Mucosa of descending colon (tissue), 3 donors: ENCODE measurements at regions not wholly inside any gene's neighbourhood (a gene's known extent, or its start where the extent isn't known, plus 50 kb on each side); places are given as distances from the start of the nearest gene placed in this dataset.

Experiments
- ATAC-seq: fragments of 200-7000 bp; cut with Tn5 transposase; one replicate; pipeline ENCODE4 v1.9.1; 2020; ENCODE audit warnings: mild to moderate bottlenecking, moderate library complexity
- DNase-seq, 3 donors: peaks; one replicate each; pipeline ENCODE4 v3.0.0-alpha.2; 2020
- H3K36me3 ChIP-seq: fragments of 200-600 bp; one replicate; pipeline ENCODE4 v1.8.0; 2021; ENCODE audit warnings: low read depth, mild to moderate bottlenecking
- H3K4me1 ChIP-seq: fragments of 200-600 bp; one replicate; pipeline ENCODE4 v1.8.0; 2021; ENCODE audit warnings: low read depth, mild to moderate bottlenecking
- H3K4me3 ChIP-seq: fragments of 200-600 bp; one replicate; pipeline ENCODE4 v1.8.0; 2021; ENCODE audit warnings: mild to moderate bottlenecking
- H3K9me3 ChIP-seq: fragments of 200-600 bp; one replicate; pipeline ENCODE4 v1.8.0; 2021; ENCODE audit warnings: mild to moderate bottlenecking
- CTCF ChIP-seq: fragments of 200-600 bp; IDR thresholded peaks from one replicate; pipeline ENCODE4 v1.8.0; 2022; ENCODE audit warnings: antibody characterized with exemption, mild to moderate bottlenecking
- intact Hi-C, 2 donors: fragments of 100-400 bp; cut with DNase I in 1 of 2; cut with micrococcal nuclease in 1 of 2; formaldehyde crosslinking; loops; one replicate each; pipeline versions ENCODE4 v1.11.0 to v1.11.1; 2022; cut with DNase I, micrococcal nuclease
- donor health status: DM: no; HTN: no; CAD: no; lungs with moderate emphysema.
- donor health status: DM: no; HTN: no; CAD: no.
- donor health status: DM: no; HTN: yes; CAD: no.

GRCh38 chr13:107208889-107209288 is 641.0 kb upstream of the ARGLU1 start:
- intact Hi-C loops = no loop called here
- no peak for DNase-seq
- TF ChIP-seq CTCF = no peak
- no peaks in the 10 kb centered on the region for H3K36me3 ChIP-seq
- peaks cover 9% of the 10 kb centered on the region for H3K4me1 ChIP-seq
- no peak overlapping the region for H3K4me3 ChIP-seq
- H3K9me3 ChIP-seq = no peaks in the 10 kb centered on the region
- ATAC-seq = no peak

- TF ChIP-seq CTCF = peak; percentile 97
- peak in 2 of 3 donors; percentile 66 to 74 for DNase-seq
- peak; percentile 87 for ATAC-seq
- intact Hi-C loops = no loop called here
- Histone ChIP-seq H3K4me3 (no peak overlapping the region), H3K36me3 (no peaks in the 10 kb centered on the region), H3K9me3 (no peaks in the 10 kb centered on the region), H3K4me1 (peaks cover 4% of the 10 kb centered on the region)
Observed at GRCh38 chr13:107205318-107206104, 637.6 kb upstream of the ARGLU1 start.

- DNase-seq = peak in 1 of 3 donors; percentile 16
- Histone ChIP-seq H3K4me3 (no peak overlapping the region), H3K4me1 (no peaks in the 10 kb centered on the region), H3K36me3 (no peaks in the 10 kb centered on the region), H3K9me3 (no peaks in the 10 kb centered on the region)
- intact Hi-C loops = no loop called here
- ATAC-seq = peak; percentile 68
- TF ChIP-seq CTCF = no peak
Observed at GRCh38 chr13:107203146-107203847, 635.4 kb upstream of the ARGLU1 start.

- peak; percentile 60 for ATAC-seq
- Histone ChIP-seq H3K4me3 (no peak overlapping the region), H3K9me3 (no peaks in the 10 kb centered on the region), H3K4me1 (no peaks in the 10 kb centered on the region), H3K36me3 (no peaks in the 10 kb centered on the region)
- TF ChIP-seq CTCF = no peak
- peak in 1 of 3 donors; percentile 13 for DNase-seq
- intact Hi-C loops = no loop called here
Observed at GRCh38 chr13:107202371-107203023, 634.6 kb upstream of the ARGLU1 start.

- H3K4me3 ChIP-seq = no peak overlapping the region
- H3K4me1 ChIP-seq = no peaks in the 10 kb centered on the region
- H3K9me3 ChIP-seq = no peaks in the 10 kb centered on the region
- no peak for DNase-seq
- intact Hi-C loops = no loop called here
- no peaks in the 10 kb centered on the region for H3K36me3 ChIP-seq
- no peak for TF ChIP-seq CTCF
- no peak for ATAC-seq
Observed at GRCh38 chr13:107200491-107200890, 632.6 kb upstream of the ARGLU1 start.
